LoVo (cell line): ENCODE measurements at regions not wholly inside any gene's neighbourhood (a gene's known extent, or its start where the extent isn't known, plus 50 kb on each side); places are given as distances from the start of the nearest gene placed in this dataset.
"Not testable (repeated sequence)": the region's sequence is repeated elsewhere in the genome, so short reads cannot be mapped to it uniquely, and the experiment has no call there.

Experiments used
- DNase-seq: peaks from one replicate; pipeline ENCODE4 v3.0.0-alpha.2; 2016; ENCODE audit warnings: low spot score

DNA sequence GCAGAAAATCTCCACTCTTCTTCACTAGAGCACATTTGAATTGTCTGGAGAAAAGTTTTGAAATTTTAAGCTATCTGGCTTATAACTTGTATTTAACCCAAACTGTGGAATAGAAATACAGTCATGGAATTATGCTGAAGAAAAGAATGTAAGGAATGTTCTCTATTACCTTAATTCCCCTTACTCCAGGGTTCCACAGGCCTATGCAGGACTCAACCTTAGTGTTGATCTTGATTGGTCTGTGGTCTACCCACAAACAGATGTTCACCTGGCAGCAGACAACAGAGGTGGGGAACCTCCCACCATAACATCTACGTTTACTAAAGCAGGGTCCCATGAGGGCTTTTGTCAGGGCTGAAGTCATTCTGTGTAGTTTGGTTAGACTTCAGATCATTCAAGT lies 189.3 kb upstream of the GPRIN3 start:
- DNase-seq = no peak

DNA sequence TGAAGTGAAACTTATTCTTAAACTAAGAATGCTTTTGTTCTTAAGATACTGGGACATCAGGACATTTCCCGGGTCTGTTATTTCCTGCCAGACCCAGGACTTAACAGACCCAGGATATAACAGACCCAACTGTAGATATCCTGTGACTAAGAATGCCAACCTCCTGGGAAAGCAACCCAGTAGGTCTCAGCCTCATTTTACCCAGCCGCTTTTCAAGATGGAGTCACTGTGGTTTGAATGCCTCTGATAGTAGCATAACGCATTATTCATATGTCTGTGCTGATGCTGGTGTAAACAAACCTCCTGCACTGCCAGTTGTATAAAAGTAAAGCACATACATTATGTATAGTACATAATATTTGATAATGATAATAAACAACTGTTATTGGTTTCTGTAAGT lies 185.8 kb upstream of the GPRIN3 start:
- DNase-seq = no peak

DNA sequence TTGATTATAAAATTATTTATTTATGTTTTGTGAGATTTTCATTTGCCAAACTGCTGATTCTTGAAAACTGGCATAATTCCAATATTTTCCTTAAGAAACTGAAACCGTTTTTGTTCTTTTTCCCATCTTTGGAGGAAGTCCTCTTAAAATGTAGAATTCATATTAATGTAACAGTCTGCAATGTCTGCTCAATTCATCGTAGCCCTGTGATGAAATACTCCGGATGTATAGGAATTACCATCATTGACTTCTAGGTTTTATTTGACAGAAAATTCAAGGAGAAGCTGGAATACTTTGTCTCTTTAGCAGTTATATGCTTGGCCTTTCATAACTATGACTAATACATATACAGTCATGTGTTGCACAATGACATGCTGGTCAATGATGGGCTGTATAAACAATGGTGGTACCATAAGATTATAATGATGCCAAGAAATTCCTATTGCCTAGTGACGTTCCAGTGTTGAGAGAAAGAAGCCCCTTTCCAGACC lies 185.0 kb upstream of the GPRIN3 start:
- peak; percentile 18 for DNase-seq

DNA sequence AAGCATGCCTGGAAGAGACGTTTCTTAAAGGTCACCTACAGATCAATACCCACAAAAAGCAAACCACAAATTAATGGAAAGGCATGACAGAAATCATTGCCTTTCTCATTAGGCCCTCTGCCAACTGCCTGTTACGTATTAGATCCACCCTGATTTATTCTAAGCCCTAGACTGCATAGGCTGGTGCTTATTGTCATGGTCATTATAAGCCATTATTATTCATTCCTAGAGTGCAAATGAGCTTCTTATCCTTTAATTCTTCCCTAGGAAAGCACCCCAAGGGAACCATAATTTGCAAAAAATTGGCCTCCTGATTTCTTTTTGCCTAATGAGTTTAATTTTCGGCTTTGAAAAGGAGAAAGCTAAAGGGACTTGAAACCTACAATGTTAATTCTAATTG lies 184.2 kb upstream of the GPRIN3 start:
- DNase-seq = no peak

DNA sequence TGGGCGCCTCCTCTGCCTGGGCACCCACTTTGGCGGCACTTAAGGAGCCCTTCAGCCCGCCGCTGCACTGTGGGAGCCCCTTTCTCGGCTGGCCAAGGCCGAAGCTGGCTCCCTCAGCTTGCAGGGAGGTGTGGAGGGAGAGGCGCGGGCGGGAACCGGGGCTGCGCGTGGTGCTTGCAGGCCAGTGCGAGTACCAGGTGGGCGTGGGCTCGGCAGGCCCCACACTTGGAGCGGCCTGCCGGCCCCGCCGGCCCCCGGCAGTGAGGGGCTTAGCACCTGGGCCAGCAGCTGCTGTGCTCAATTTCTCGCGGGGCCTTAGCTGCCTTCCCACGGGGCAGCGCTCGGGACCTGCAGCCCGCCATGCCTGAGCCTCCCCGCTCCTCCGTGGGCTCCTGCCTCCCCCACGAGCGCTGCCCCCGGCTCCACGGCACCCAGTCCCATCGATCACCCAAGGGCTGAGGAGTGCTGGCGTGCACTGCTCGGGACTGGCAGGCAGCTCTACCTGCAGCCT lies 182.4 kb upstream of the GPRIN3 start:
- DNase-seq = not testable (repeated sequence)

DNA sequence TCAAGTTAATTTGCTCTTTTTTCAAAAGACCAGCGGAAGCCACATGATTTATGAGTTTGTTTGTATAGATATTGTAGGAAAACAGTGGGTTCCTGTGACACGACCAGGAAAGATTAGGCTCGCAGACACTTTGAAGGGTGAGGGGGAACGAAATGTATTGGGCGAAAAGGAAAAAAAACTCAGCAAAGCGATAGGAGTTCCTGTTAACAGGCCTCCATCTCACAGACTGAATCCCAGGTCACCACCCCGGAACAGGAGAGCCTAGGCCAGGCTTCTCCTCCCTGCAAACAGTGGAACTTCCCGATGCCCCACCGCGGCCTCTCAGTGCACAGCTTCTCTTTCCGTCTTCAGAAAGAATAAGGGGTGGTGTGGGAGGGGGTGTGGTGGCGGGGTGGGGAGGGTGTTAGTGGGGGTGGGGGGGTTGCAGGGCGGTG lies 181.8 kb upstream of the GPRIN3 start:
- no peak for DNase-seq

DNA sequence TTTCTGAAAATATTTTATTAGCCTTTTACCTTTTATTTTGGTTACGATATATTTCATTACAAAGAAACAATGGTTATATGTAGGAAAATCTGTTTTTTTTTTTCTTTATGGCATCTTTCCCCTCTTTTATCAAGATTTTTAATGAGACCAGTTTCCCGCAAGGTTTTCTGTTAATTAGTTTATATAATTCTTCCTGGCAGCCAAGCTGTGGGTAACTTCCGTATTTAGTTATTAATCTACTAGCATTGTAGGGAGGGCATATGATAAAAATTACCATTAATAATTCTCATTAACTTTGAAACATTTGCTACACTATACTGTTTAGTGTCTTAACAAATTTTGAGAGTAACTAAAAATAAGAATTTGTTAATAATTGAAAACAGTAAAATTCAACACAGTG lies 181.1 kb upstream of the GPRIN3 start:
- DNase-seq = no peak

DNA sequence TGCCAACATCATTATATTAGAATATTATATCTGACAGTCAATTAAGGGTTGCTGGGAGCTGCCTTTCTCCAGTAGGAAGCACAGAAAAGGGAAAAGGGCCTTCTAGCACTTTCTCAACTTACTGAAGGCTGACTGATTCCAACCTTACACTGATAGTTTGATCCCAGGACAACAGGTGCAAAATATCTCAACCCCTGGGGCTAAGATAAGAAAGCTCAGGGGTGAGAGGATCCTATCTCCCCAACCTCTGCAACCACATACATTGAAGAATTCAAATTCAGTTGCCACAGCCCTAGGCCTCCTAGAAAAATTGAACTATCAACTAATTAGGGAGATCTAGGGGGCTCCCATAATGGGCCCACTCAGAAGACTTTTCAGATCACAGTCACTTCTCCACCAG lies 179.1 kb upstream of the GPRIN3 start:
- DNase-seq = no peak

DNA sequence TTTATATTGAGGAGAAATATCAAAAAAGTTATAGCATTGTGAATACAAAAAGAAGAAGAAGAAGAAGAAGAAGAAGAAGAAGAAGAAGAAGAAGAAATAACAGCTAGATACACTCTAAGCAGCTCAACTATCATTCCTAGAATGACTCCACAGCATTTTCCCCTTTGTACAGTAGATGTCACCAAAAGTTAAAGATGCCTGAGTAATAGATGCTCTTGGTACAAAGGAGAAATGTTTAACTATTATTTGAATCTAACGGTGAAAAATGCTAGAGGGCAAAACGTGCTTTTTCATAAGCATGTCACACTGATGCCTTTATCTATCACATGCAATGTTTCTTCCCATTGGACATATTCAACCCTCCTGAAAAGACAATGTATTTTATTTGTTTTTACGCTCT lies 178.4 kb upstream of the GPRIN3 start:
- DNase-seq = peak; percentile 13

DNA sequence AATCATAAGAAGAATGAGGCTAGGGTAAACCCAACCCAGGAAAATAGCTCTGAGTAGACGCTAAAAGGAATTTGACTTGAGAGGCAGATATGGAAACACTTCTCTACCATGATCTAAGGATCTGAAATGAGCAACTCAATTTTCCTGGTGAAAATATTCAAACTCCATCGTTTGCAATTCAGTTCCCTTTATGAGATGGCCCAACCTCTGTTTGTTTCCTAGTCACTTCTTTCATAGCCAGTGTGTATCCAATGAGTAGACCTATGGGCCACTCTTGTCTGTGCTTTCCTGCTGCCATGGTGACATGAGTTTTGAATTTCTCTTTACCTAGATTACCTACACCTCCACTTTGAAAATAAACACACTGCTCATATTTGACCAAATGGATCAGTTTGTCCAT lies 176.2 kb upstream of the GPRIN3 start:
- no peak for DNase-seq

DNA sequence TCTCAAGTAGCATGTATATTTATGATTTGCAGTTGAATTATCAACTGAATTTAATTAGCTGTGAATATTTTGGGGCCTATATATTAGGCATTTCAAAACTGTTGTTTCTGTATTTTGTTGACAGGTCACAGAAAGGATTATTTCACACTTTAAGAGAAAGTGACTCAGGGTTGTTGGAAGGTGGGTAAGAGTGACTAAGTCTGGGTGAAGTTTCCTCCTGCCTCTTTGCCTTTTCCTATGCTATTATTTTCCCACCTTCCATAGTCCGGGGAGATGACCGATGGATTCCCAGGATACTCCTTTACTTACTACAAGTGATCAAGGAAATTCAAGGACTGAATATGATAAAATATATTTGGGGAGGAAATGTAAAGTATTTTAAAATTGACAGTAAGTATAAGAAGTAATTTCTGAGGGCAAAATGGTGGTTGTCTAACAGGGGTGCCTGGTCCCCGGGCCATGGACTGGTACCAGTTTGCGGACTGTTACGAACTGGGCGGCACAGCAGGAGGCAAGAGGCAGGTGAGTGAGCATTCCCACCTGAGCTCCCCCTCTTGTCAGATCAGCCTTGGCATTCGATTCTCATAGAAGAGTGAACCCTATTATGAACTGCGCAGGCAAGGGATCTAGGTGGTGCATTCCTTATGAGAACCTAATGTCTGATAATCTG lies 175.5 kb upstream of the GPRIN3 start:
- no peak for DNase-seq

DNA sequence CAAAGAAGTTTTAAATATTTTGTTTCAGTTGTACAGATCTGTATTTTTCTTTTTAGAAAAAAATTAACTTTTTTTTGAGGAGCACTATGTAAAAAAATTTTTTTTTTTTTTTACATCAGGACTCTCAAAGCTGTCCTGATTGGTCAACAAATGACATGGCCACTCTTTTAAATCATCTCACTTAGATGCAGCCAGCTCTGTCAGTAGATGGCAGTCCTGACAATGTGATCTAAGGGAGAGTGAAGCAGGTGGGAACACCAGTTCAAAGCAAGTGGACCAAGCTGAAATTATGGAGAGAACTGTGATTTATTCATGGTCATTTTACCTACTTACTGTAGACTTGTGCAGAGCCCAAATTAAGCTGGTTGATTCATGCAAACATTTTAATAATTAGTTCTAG lies 174.7 kb upstream of the GPRIN3 start:
- peak; percentile 39 for DNase-seq

DNA sequence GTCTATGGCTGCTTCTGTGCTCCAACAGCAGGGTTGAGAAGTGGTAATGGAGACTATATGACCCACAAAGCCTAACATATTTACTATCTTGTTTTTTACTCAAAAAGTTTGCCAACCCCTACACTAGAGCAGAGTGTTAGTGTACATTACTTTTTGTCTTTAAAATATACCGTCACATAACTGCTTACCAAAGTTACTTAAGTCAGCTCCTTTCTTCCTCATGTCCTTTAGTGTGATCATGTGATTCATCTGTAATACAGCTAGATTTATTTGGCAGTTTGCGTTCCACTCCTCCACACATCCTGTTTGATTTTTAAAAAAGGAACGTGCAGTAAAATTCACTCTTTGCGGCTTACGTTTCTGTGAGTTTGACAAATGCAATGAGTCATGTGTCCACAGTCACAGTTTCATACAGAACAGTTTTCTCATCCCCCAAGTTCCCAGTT lies 162.4 kb upstream of the GPRIN3 start:
- DNase-seq = no peak

DNA sequence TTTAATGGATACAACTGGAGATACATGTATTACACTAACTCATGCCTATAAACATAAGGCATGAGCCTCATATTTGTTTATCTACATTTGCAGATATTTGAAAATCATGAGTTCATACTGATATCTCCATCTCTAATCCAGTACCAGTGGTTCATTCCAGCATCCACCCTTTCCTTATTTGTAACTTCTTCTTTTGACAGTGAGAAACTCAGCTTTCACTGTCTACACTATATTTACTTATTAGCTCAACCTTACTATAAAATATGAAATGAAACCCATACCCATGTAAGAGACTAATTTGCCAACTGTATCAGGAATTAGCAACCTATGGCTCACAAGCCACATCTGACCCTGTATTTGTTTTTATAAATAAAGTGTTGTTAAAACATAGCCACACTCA lies 161.9 kb upstream of the GPRIN3 start:
- no peak for DNase-seq

DNA sequence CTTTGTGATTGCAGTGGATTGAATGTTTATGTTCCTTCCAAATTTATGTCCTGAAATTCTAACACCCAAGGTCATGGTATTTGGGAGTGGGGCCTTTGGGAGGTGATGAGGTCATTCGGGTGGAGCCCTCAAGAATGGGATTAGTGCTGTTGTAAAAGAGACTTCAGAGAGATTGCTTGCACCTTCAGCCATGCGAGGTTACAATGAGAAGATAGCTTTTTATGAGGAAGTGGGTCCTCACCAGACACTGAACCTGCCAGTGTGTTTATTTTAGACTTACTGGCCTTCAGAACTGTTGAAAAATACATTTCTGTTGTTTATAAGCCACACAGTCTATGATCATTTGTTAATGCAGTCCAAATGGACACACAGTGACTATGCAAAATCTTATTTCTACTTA lies 161.0 kb upstream of the GPRIN3 start:
- no peak for DNase-seq

DNA sequence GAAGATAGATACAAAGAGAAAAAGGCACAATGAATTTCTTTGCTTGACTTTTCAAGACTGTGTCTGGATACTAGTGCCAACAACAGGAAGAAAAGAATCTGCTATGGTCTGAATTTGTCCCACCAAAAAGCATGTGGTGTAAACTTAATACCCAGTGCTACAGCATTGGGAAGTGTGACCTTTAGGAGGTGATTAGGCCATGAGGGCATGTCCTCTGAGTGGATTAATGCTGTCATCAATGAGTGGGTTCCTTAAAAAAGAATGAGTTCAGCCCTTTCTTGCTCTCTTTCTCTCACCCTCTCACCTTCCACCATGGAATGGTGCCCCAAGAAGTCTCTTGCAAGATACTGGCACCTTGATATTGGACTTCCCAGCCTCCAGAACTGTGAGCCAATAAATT lies 155.7 kb upstream of the GPRIN3 start:
- no peak for DNase-seq

DNA sequence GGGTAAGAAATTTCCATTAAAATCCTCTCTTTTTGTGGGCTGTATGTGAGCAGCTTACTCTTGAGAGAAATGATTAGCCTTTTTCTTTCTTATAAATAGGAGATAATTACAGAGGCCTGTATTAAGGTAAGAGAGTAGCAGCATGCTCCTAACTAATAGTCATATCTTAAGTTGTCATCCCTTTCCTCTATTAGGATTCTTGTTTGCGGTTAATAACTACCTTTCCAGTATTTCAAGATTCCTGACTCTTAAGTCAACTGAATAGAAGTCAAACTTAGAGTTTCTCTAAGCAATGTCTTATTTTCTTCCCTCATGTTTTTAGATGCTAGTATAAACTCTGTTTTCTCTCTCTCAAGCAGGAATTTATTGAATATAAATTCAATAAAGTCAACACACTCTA lies 139.9 kb upstream of the GPRIN3 start:
- no peak for DNase-seq

DNA sequence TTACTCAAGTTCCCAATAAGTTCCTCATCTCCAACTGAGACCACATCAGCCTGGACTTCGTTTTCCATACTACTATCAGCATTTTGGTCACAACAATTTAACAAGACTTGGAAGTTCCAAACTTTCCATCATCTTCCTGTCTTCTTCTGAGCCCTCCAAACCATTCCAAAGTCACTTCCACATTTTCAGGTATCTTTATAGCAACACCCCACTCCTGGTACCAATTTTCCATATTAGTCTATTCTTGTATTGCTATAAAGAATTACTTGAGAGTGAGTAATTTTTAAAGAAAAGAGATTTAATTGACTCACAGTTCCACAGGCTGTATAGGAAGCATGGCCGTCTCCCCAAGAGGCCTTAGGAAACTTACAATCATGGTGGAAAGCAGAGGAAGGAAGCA lies 138.6 kb upstream of the GPRIN3 start:
- no peak for DNase-seq

DNA sequence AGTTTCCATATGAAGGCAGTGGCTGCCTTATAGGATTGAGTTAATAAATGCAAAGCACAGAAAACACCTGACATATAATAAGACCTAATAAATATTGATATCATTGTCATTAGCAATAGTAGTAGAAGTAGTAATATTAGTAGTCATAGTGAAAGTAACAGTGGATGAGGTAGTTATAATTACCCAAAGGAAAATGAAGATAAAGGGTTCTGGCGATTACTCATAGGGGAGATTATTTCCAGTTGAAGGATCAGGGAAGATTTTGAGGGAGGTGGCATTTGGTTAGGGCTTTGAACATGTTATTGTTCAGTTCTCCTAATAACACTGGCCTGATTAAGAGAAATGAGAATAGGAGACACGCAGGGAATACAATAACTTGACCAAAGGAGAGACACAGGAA lies 131.9 kb upstream of the GPRIN3 start:
- no peak for DNase-seq

DNA sequence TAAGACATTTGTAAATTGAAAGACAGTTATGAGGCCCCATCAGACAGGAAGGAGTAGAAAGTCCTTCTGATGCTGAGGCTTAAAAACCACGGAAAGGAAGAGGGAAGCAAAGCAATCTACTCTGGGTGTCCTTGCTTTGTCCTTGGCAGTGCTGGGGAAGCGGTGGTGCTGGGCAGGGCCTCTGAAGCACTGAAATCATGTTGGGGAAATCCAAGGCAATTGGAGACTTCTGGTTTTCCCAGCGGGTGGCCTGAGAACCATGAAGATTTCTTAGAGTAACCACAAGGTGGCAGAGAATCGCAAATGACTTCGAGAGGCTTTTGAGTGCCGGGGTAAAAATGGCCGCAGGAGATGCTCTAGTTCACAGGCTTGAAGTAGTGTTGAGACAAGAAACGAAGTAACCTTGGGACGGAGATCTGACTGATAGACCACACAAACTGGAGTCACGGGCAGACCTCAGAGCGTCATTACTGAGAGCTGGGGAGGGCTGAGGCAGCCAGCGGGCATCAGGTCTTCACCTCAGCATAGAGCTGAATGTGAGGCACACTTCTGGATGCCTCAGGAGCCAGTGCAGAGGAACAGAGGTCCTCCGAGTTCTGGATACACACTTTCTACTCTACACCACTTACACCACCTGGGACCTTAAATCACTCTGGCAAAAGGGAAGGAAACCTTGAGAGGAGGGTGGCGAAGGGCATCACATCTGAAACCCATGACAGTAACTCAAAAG lies 130.7 kb upstream of the GPRIN3 start:
- peak; percentile 22 for DNase-seq

DNA sequence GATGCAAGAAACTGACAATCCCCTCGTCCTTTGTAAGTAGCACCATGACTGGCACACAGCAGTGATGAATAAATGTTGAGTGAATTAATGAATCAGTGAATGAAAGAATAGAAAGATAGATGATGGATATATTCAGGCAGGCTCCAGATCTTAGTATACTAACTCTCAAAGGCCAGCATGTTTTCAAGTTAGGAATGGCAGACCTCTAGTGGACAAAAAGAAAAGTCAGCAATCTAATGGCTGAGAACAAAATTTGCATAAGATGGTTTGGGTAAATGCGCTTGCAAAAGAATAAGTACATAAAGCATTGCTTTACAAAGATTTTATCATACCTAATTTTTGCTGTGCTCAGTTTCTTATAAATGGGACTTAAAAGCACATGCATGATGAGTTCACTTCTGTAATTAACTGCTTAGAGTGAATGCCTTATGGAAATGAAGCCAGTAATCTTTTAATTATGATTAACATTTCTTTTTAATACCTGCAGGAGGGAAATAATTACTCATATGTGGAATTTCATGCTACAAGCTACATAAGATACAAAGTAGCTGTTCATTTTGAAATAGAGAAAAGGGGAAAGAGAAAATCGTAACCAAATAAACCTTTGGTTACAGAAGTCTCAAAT lies 126.9 kb upstream of the GPRIN3 start:
- peak; percentile 57 for DNase-seq

DNA sequence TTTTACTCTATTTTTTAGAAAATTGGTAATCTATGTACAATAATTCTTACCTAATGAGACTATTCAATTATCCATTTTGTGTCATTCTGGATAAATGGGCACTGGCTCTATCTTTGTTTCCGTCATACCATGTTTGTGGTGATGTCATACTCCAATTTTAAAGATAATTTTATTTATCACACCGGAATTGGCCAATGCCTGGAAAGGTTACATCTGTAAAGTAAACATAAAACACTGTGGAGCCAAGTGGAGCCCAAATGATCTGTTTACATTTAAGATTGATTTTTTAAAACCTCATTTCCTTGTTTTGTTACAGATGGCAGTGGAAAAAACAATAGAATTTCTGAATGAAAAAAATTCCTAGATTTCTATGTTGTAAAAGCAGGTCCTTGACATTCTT lies 120.2 kb upstream of the GPRIN3 start:
- DNase-seq = no peak

DNA sequence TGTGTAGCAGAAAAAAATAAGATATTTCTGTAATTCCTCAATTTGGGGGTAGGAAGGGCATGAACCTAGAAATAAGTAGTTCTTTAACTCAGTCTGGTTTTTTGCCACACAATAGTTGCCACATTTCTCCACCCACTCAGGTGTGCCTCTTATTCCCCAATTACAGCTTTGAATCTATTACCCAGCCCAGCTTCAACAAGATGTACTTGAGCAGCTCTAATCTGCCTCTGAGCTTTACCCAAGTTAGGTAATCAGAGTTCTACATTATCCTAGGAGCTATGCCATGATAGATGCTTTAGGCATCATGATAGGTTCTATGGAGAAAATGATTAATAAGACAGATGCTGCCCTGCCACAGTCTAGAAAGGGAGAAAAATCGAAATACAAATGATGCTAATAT lies 117.4 kb upstream of the GPRIN3 start:
- DNase-seq = no peak
